ENCODE measurements at regions not wholly inside any gene's neighbourhood (a gene's known extent, or its start where the extent isn't known, plus 50 kb on each side); places are given as distances from the start of the nearest gene placed in this dataset.

GRCh38 chr12:91422811-91423692, 240.4 kb upstream of the DCN start:
- no peak overlapping the region for H3K4me3 Mint-ChIP-seq
- no peak for DNase-seq
- no peak overlapping the region for H3K27ac Mint-ChIP-seq
- H3K4me1 Mint-ChIP-seq = no peaks in the 10 kb centered on the region
- no peaks in the 10 kb centered on the region for H3K36me3 Mint-ChIP-seq
- H3K27me3 Mint-ChIP-seq = peaks cover 6% of the 10 kb centered on the region
- H3K9me3 Mint-ChIP-seq = no peaks in the 10 kb centered on the region

- Mint-ChIP-seq H3K9me3 (no peaks in the 10 kb centered on the region), H3K4me1 (no peaks in the 10 kb centered on the region), H3K4me3 (peak overlapping the region; percentile 23), H3K36me3 (no peaks in the 10 kb centered on the region), H3K27me3 (peaks cover 6% of the 10 kb centered on the region), H3K27ac (no peak overlapping the region)
- DNase-seq = no peak
Measured at GRCh38 chr12:91422127-91422526, 239.5 kb upstream of the DCN start.

- H3K4me3 Mint-ChIP-seq = no peak overlapping the region
- no peaks in the 10 kb centered on the region for H3K9me3 Mint-ChIP-seq
- no peak for DNase-seq
- no peaks in the 10 kb centered on the region for H3K36me3 Mint-ChIP-seq
- H3K27ac Mint-ChIP-seq = no peak overlapping the region
- peaks cover 6% of the 10 kb centered on the region for H3K27me3 Mint-ChIP-seq
- no peaks in the 10 kb centered on the region for H3K4me1 Mint-ChIP-seq
Measured at GRCh38 chr12:91419809-91420208, 237.2 kb upstream of the DCN start.

DNA sequence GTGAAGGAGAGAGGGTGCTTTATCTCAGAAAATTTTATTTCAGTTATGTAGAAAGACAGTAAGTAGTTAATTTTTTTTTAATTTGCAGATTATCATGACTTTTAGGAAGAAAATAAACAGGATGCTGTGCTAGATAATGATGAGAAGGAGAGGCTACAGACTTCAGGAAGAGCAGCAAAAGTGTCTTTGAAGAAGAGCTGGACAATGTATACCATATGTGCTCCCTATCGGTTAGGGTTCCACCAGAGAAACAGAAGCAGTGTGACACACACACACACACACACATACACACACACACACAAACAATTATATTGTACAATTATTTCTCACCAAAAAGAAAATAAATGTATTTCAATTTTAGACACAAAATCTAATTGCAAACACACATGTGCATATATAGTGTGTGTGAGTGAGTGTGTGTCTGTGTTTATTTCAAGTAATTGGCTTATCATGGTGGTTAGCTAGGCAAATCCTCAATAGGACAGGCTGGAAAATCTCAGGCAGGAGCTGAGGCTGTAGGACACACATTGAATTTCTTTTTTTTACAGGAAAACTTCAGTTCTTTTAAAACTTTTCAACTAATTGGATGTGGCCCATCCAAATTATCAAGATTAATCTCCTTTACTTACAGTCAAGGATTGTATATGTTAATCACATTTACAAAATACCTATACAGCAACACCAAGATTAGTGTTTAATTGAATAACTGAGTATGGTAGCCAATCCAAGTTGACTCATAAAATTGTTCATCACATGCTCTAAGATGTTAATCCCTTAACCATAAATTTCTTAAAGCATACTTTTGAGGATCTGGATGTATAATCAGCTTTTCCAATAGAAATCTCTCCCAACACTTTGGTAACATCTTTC, 235.8 kb upstream of the DCN start:
- Mint-ChIP-seq H3K36me3 (no peaks in the 10 kb centered on the region), H3K4me3 (no peak overlapping the region), H3K4me1 (no peaks in the 10 kb centered on the region), H3K27ac (no peak overlapping the region), H3K9me3 (no peaks in the 10 kb centered on the region), H3K27me3 (no peaks in the 10 kb centered on the region)
- no peak for DNase-seq

GRCh38 chr12:91417650-91418049, 235.0 kb upstream of the DCN start:
- no peaks in the 10 kb centered on the region for H3K4me1 Mint-ChIP-seq
- no peaks in the 10 kb centered on the region for H3K9me3 Mint-ChIP-seq
- H3K36me3 Mint-ChIP-seq = no peaks in the 10 kb centered on the region
- DNase-seq = no peak
- no peak overlapping the region for H3K27ac Mint-ChIP-seq
- H3K4me3 Mint-ChIP-seq = no peak overlapping the region
- H3K27me3 Mint-ChIP-seq = no peaks in the 10 kb centered on the region

DNA sequence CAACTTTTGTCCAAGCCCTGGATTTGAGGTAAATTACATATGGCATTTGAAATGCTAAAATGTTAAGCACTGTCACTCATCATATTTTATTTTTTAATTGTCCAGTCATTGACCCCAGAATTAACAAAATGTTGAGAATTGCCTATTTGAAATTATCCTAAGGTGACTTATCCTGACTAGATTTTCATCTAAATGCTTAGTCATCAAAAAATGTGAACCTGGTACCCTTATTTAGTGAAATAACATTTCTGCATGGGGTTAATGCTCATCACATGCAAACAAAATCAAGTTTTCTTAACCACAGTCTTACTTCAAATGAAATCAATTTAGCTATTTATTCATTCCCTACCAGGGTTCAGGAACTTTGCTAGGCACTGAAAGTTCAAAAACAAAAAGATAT, 232.0 kb upstream of the DCN start:
- no peaks in the 10 kb centered on the region for H3K36me3 Mint-ChIP-seq
- H3K4me1 Mint-ChIP-seq = no peaks in the 10 kb centered on the region
- H3K27me3 Mint-ChIP-seq = no peaks in the 10 kb centered on the region
- no peak for DNase-seq
- no peak overlapping the region for H3K4me3 Mint-ChIP-seq
- H3K27ac Mint-ChIP-seq = no peak overlapping the region
- no peaks in the 10 kb centered on the region for H3K9me3 Mint-ChIP-seq

- Mint-ChIP-seq H3K36me3 (no peaks in the 10 kb centered on the region), H3K27ac (no peak overlapping the region), H3K27me3 (no peaks in the 10 kb centered on the region), H3K4me3 (no peak overlapping the region), H3K9me3 (no peaks in the 10 kb centered on the region), H3K4me1 (no peaks in the 10 kb centered on the region)
- no peak for DNase-seq
Measured at GRCh38 chr12:91413581-91414546, 231.2 kb upstream of the DCN start.

GRCh38 chr12:91406920-91407341, 224.3 kb upstream of the DCN start:
- no peaks in the 10 kb centered on the region for H3K27me3 Mint-ChIP-seq
- H3K27ac Mint-ChIP-seq = no peak overlapping the region
- no peak for DNase-seq
- H3K9me3 Mint-ChIP-seq = peaks cover 6% of the 10 kb centered on the region
- no peak overlapping the region for H3K4me3 Mint-ChIP-seq
- H3K4me1 Mint-ChIP-seq = peaks cover 5% of the 10 kb centered on the region
- no peaks in the 10 kb centered on the region for H3K36me3 Mint-ChIP-seq

DNA sequence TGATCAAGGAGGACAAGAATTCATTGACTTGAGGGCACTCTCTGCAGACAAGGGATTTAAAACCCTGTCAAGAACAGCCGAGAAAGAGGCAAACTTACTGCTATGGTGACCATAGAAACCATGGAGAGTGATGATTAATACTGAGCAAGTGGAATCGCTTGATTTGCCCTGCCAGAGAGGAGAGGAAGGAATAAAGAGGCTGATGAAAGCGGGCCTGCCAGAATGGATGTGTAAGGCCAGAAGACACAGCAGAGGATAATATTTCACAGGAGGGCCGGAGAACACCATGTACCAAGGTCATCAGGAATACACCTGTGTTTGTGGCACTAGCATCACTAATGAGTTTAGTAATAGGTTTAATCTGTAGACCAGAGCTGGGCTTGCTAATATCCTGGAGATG, 221.8 kb upstream of the DCN start:
- peaks cover 6% of the 10 kb centered on the region for H3K9me3 Mint-ChIP-seq
- H3K36me3 Mint-ChIP-seq = no peaks in the 10 kb centered on the region
- no peak overlapping the region for H3K4me3 Mint-ChIP-seq
- H3K27me3 Mint-ChIP-seq = no peaks in the 10 kb centered on the region
- DNase-seq = no peak
- no peak overlapping the region for H3K27ac Mint-ChIP-seq
- peaks cover 5% of the 10 kb centered on the region for H3K4me1 Mint-ChIP-seq

DNA sequence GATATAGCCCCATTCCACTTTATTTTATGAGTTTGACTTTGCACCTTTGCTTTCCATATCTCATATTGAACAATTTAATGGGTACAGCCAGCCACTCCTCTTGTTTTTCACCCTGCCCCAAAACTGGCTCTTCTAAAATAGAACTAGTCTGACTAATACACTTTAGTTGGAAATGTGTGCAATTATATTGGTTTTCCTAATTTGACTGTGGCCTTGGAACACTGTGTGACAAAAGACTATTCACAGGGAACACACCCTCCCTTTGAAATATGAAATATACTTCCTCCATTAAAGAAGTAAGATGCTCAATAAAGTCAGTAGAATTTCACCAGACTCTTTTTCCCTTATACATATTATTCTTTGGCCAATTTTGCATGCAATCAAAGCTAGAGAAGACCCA, 218.6 kb upstream of the DCN start:
- Mint-ChIP-seq H3K27ac (no peak overlapping the region), H3K9me3 (peaks cover 4% of the 10 kb centered on the region), H3K4me3 (no peak overlapping the region), H3K4me1 (peaks cover 3% of the 10 kb centered on the region), H3K27me3 (no peaks in the 10 kb centered on the region), H3K36me3 (no peaks in the 10 kb centered on the region)
- DNase-seq = no peak

DNA sequence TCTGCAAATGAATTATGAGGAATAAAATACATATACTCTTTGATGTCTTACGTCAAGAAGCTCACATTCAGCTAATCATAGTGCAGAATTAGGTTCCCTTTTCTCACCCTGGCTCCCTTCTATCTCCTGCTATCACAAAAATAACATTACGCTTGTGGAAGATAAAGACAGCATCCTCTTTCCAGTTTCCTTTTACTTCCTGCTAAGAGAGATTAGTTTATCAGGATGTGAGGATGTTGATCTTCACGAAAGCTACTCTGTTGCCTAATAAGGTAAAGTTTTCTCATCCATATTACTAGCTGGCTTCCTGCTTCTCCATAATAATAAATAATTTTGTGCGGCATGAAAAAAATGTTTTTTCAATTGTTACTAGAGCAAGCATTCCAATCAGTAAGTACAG, 217.7 kb upstream of the DCN start:
- H3K36me3 Mint-ChIP-seq = no peaks in the 10 kb centered on the region
- peaks cover 3% of the 10 kb centered on the region for H3K4me1 Mint-ChIP-seq
- no peak for DNase-seq
- H3K27ac Mint-ChIP-seq = no peak overlapping the region
- H3K9me3 Mint-ChIP-seq = no peaks in the 10 kb centered on the region
- H3K27me3 Mint-ChIP-seq = no peaks in the 10 kb centered on the region
- H3K4me3 Mint-ChIP-seq = no peak overlapping the region

- H3K9me3 Mint-ChIP-seq = no peaks in the 10 kb centered on the region
Measured at GRCh38 chr12:91397866-91398532, 215.4 kb upstream of the DCN start.

DNA sequence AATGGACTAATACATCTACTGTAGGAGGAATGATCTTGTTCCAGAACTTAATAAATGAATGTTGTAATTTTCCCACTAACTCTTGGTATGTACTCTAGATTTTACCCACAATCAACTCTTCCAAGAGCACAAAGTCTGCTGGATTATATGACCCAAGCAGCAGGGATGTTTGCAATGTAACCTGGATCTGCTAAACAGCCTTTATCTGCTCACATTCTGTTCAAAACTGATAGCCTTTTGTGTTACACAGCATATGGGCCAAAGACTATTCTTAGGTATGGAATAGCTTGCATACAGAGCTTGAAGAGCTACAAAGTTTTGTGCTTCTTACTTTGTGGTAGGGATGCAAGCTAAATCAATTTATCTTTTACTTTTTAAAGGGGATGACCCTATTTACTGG, 213.7 kb upstream of the DCN start:
- H3K27ac Mint-ChIP-seq = no peak overlapping the region
- no peaks in the 10 kb centered on the region for H3K27me3 Mint-ChIP-seq
- no peak overlapping the region for H3K4me3 Mint-ChIP-seq
- H3K4me1 Mint-ChIP-seq = peaks cover 3% of the 10 kb centered on the region
- no peak for DNase-seq
- H3K36me3 Mint-ChIP-seq = peaks cover 2% of the 10 kb centered on the region
- H3K9me3 Mint-ChIP-seq = peaks cover 2% of the 10 kb centered on the region

More at GRCh38 chr12:91397866-91398532, 215.4 kb upstream of the DCN start:
- Mint-ChIP-seq H3K4me1 (peaks cover 3% of the 10 kb centered on the region), H3K27me3 (no peaks in the 10 kb centered on the region), H3K36me3 (no peaks in the 10 kb centered on the region), H3K4me3 (no peak overlapping the region), H3K27ac (no peak overlapping the region)
- DNase-seq = no peak

DNA sequence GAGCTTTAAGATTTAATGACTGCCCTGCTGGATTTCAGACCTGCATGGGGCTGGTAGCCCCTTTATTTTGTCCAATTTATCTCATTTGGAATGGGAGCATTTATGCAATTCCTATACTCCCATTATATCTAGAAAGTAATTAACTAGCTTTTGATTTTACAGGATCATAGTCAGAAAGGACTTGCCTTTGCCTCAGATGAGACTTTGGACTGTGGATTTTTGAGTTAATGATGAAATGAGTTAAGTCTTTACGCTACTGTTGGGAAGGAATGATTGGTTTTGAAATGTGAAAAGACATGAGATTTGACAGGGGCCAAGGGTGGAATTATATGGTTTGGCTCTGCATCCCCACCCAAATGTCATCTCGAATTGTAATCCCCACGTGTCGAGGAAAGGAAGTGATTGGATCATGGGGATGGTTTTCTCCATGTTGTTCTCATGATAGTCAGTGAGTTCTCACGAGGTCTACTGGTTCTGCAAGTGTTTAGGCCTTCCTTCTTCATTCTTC, 213.1 kb upstream of the DCN start:
- DNase-seq = no peak
- no peak overlapping the region for H3K4me3 Mint-ChIP-seq
- H3K4me1 Mint-ChIP-seq = peaks cover 3% of the 10 kb centered on the region
- H3K27me3 Mint-ChIP-seq = no peaks in the 10 kb centered on the region
- H3K36me3 Mint-ChIP-seq = peaks cover 2% of the 10 kb centered on the region
- no peak overlapping the region for H3K27ac Mint-ChIP-seq
- peaks cover 5% of the 10 kb centered on the region for H3K9me3 Mint-ChIP-seq
